ENCODE measurements at regions not wholly inside any gene's neighbourhood (a gene's known extent, or its start where the extent isn't known, plus 50 kb on each side); places are given as distances from the start of the nearest gene placed in this dataset.

GRCh38 chr16:17557480-17557879 is 86.7 kb upstream of the XYLT1 start:
- Histone ChIP-seq H2AFZ (ENCODE audit: low read length) (no peak overlapping the region), H3K9me3 (ENCODE audit: low read length) (no peaks in the 10 kb centered on the region), H3K4me3 (replicated peaks in 1 of 3; ENCODE audit: insufficient read depth in 1 of 3, low read depth in 2 of 3, low read length in 3 of 3) (no peak overlapping the region), H3K79me2 (ENCODE audit: insufficient read depth, low read length) (no peaks in the 10 kb centered on the region), H3K27ac (ENCODE audit: extremely low read length, insufficient read depth, low read length) (no peak overlapping the region), H3K36me3 (replicated peaks in 1 of 2; ENCODE audit: control insufficient read depth in 1 of 2, insufficient read depth in 2 of 2, low read length in 2 of 2) (no peaks in the 10 kb centered on the region), H3K4me2 (ENCODE audit: low read depth, low read length) (no peak overlapping the region), H3K27me3 (ENCODE audit: control insufficient read depth in 1 of 2, insufficient read depth in 2 of 2, low read length in 2 of 2) (peaks cover 3 to 32% of the 10 kb centered on the region in 2 experiments; a peak in 3 of 5 replicates), H3K4me1 (ENCODE audit: insufficient read depth, low read length) (no peaks in the 10 kb centered on the region), H3K9ac (ENCODE audit: insufficient read depth, low read depth, low read length) (no peak overlapping the region), H4K20me1 (ENCODE audit: insufficient read depth, low read length) (no peaks in the 10 kb centered on the region)
- in situ Hi-C loops (cut with HindIII; ENCODE audit: extremely low pct_ligation_motif_present, low pct_unique_long_range_greater_than_20kb), result no loop called here
- POLR2A ChIA-PET, result no interaction called here
- no TSS peak for BruUV-seq (replicated peaks)
- DNase-seq (ENCODE audit: low spot score) (no peak), FAIRE-seq (no peak), ATAC-seq (no peak)
- CTCF ChIA-PET (ENCODE audit: low intra/inter-chr PET ratio, low total read pairs), result no interaction called here
- no peak for TF ChIP-seq STAG1 (CRISPR knock-in tag; IDR thresholded peaks at IDR 0.05)
- TF ChIP-seq ZNF737 (CRISPR knock-in tag; IDR thresholded peaks at IDR 0.05; ENCODE audit: borderline replicate concordance), result no peak
- no peak for TF ChIP-seq TERF1 (CRISPR knock-in tag; IDR thresholded peaks at IDR 0.05)
- no peak for TF ChIP-seq NR2F1 (CRISPR knock-in tag; IDR thresholded peaks at IDR 0.05)
- no peak for TF ChIP-seq PBX3 (CRISPR knock-in tag; IDR thresholded peaks at IDR 0.05; ENCODE audit: borderline replicate concordance)
- no peak for TF ChIP-seq ZBTB1 (CRISPR knock-in tag; IDR thresholded peaks at IDR 0.05; ENCODE audit: borderline replicate concordance)
- no peak for TF ChIP-seq YEATS2 (CRISPR knock-in tag; IDR thresholded peaks at IDR 0.05; ENCODE audit: borderline replicate concordance)
- intact Hi-C loops (cut with micrococcal nuclease; ENCODE audit: unreplicated experiment), result no loop called here
- WGBS (ENCODE audit: low lambda C conversion rate), result 63% methylated on average over 10 of the region's 10 CpGs

Measured in HepG2 (cell line).